ENCODE measurements at regions not wholly inside any gene's neighbourhood (a gene's known extent, or its start where the extent isn't known, plus 50 kb on each side); places are given as distances from the start of the nearest gene placed in this dataset.

GRCh38 chr11:79794057-79794456, 353.2 kb upstream of the TENM4 start:
- ChIA-PET POLR2A (no interaction called here), CTCF (no interaction called here)
- TF ChIP-seq SUZ12 (IDR thresholded peaks at IDR 0.05) (no peak), ZNF384 (IDR thresholded peaks at IDR 0.05) (no peak), FOXK2 (IDR thresholded peaks at IDR 0.05) (no peak), PKNOX1 (IDR thresholded peaks at IDR 0.05) (no peak), BHLHE40 (IDR thresholded peaks at IDR 0.05; ENCODE audit: borderline replicate concordance) (no peak), LEF1 (IDR thresholded peaks at IDR 0.05; ENCODE audit: borderline replicate concordance) (no peak)
- DNase-seq (ENCODE audit: extremely low spot score): no peak

GRCh38 chr11:79786961-79787360, 346.1 kb upstream of the TENM4 start:
- no peak for TF ChIP-seq CTBP1 (IDR thresholded peaks at IDR 0.05; ENCODE audit: borderline replicate concordance)
- no peak for TF ChIP-seq PKNOX1 (IDR thresholded peaks at IDR 0.05)
- no peak for TF ChIP-seq ELF4 (IDR thresholded peaks at IDR 0.05)
- TF ChIP-seq TARDBP (IDR thresholded peaks at IDR 0.05): no peak
- TF ChIP-seq ZNF384 (IDR thresholded peaks at IDR 0.05): no peak
- TF ChIP-seq LEF1 (IDR thresholded peaks at IDR 0.05; ENCODE audit: borderline replicate concordance): no peak
- TF ChIP-seq NFRKB (IDR thresholded peaks at IDR 0.05): no peak
- TF ChIP-seq SUZ12 (IDR thresholded peaks at IDR 0.05): no peak
- ChIA-PET POLR2A (no interaction called here), CTCF (no interaction called here)
- DNase-seq (ENCODE audit: extremely low spot score): no peak

GRCh38 chr11:79783833-79784232, 343.0 kb upstream of the TENM4 start:
- ChIA-PET CTCF (no interaction called here), POLR2A (no interaction called here)
- TF ChIP-seq ARNT (IDR thresholded peaks at IDR 0.05) (no peak), HDGF (IDR thresholded peaks at IDR 0.05; ENCODE audit: borderline replicate concordance) (no peak), FOXK2 (IDR thresholded peaks at IDR 0.05) (no peak), PKNOX1 (IDR thresholded peaks at IDR 0.05) (no peak), TARDBP (IDR thresholded peaks at IDR 0.05) (no peak), CTBP1 (IDR thresholded peaks at IDR 0.05; ENCODE audit: borderline replicate concordance) (no peak), SP1 (IDR thresholded peaks at IDR 0.05) (no peak), ELF4 (IDR thresholded peaks at IDR 0.05) (no peak), NFRKB (IDR thresholded peaks at IDR 0.05) (no peak), BHLHE40 (IDR thresholded peaks at IDR 0.05; ENCODE audit: borderline replicate concordance) (no peak), FOXA1 (IDR thresholded peaks at IDR 0.05) (no peak), SUZ12 (IDR thresholded peaks at IDR 0.05) (no peak), ZNF384 (IDR thresholded peaks at IDR 0.05) (no peak), LEF1 (IDR thresholded peaks at IDR 0.05; ENCODE audit: borderline replicate concordance) (no peak), FOXM1 (IDR thresholded peaks at IDR 0.05; ENCODE audit: borderline replicate concordance) (no peak)
- DNase-seq (ENCODE audit: extremely low spot score): no peak

GRCh38 chr11:79768343-79768742, 327.5 kb upstream of the TENM4 start:
- ChIA-PET POLR2A (no interaction called here), CTCF (no interaction called here)
- TF ChIP-seq PKNOX1 (IDR thresholded peaks at IDR 0.05) (no peak), ZNF384 (IDR thresholded peaks at IDR 0.05) (no peak), FOXM1 (IDR thresholded peaks at IDR 0.05; ENCODE audit: borderline replicate concordance) (no peak), TARDBP (IDR thresholded peaks at IDR 0.05) (no peak), SP1 (IDR thresholded peaks at IDR 0.05) (no peak), NFRKB (IDR thresholded peaks at IDR 0.05) (no peak), CTBP1 (IDR thresholded peaks at IDR 0.05; ENCODE audit: borderline replicate concordance) (no peak), ARNT (IDR thresholded peaks at IDR 0.05) (no peak), LEF1 (IDR thresholded peaks at IDR 0.05; ENCODE audit: borderline replicate concordance) (no peak), SUZ12 (IDR thresholded peaks at IDR 0.05) (no peak), L3MBTL2 (conservative IDR thresholded peaks at IDR 0.05) (no peak), ELF4 (IDR thresholded peaks at IDR 0.05) (no peak), FOXK2 (IDR thresholded peaks at IDR 0.05) (no peak), FOXA1 (IDR thresholded peaks at IDR 0.05) (no peak), BHLHE40 (IDR thresholded peaks at IDR 0.05; ENCODE audit: borderline replicate concordance) (no peak)
- no peak for DNase-seq (ENCODE audit: extremely low spot score)

GRCh38 chr11:79762279-79762921, 321.6 kb upstream of the TENM4 start:
- POLR2A ChIA-PET: no interaction called here
- DNase-seq (ENCODE audit: extremely low spot score): no peak
- CTCF ChIA-PET: no interaction called here
- TF ChIP-seq NFRKB (IDR thresholded peaks at IDR 0.05) (no peak), SUZ12 (IDR thresholded peaks at IDR 0.05) (no peak), FOXK2 (IDR thresholded peaks at IDR 0.05) (no peak), L3MBTL2 (conservative IDR thresholded peaks at IDR 0.05) (no peak), BHLHE40 (IDR thresholded peaks at IDR 0.05; ENCODE audit: borderline replicate concordance) (no peak), ARNT (IDR thresholded peaks at IDR 0.05) (no peak), SP1 (IDR thresholded peaks at IDR 0.05) (no peak), ZNF384 (IDR thresholded peaks at IDR 0.05) (no peak), HDGF (IDR thresholded peaks at IDR 0.05; ENCODE audit: borderline replicate concordance) (no peak), TARDBP (IDR thresholded peaks at IDR 0.05) (no peak), FOXM1 (IDR thresholded peaks at IDR 0.05; ENCODE audit: borderline replicate concordance) (no peak), ELF4 (IDR thresholded peaks at IDR 0.05) (no peak), FOXA1 (IDR thresholded peaks at IDR 0.05) (no peak), CTBP1 (IDR thresholded peaks at IDR 0.05; ENCODE audit: borderline replicate concordance) (no peak)

GRCh38 chr11:79758325-79758724, 317.5 kb upstream of the TENM4 start:
- ChIA-PET CTCF (no interaction called here), POLR2A (no interaction called here)
- no peak for DNase-seq (ENCODE audit: extremely low spot score)
- TF ChIP-seq FOXA1 (IDR thresholded peaks at IDR 0.05) (no peak), SUZ12 (IDR thresholded peaks at IDR 0.05) (no peak), ELF4 (IDR thresholded peaks at IDR 0.05) (no peak), LEF1 (IDR thresholded peaks at IDR 0.05; ENCODE audit: borderline replicate concordance) (no peak)
